ENCODE measurements at regions not wholly inside any gene's neighbourhood (a gene's known extent, or its start where the extent isn't known, plus 50 kb on each side); places are given as distances from the start of the nearest gene placed in this dataset.

GRCh38 chr2:19609266-19609665, 250.8 kb upstream of the OSR1 start:
- TF ChIP-seq CTCF (IDR thresholded peaks at IDR 0.05; ENCODE audit: low read length) (no peak), EZH2 (optimal IDR thresholded peaks at IDR 0.05; ENCODE audit: low read depth, low read length) (no peak)

Data from MM.1S (cell line).